ENCODE measurements at regions not wholly inside any gene's neighbourhood (a gene's known extent, or its start where the extent isn't known, plus 50 kb on each side); places are given as distances from the start of the nearest gene placed in this dataset.
"Not testable (repeated sequence)": the region's sequence is repeated elsewhere in the genome, so short reads cannot be mapped to it uniquely, and the experiment has no call there.

DNA sequence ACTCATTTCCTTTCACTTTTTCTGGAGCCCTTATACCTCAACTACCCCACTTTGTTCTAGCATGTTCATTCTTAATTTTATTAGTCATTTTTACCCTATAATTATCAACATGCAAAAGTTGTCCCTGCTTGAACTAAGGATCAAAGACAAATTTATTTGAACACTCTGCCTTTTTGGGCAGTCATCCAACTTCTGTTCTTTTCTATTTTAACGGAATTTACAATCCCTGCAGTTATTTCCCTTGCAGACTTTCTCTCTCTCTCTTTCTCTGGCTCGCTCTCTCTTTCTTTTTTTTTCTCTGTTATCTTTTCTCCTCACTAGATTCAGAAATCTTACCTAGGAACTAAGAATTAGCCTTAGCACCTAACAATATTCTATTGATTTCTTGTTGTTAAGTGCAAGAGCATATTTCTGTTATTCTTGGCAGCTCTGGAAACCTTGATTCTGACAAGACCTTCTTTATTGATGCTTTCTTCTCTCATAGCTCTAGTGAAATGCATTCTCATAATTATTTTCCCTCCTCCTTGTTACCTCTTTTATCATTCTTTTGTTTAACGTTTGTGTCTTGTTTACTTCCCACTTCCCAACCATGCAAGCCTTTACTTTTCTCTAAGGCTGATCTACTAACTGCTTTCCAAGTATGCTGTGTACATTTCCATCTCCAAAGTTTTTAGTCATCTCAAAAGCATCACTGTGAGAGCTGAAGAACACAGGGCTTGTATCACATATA lies 951.6 kb downstream of the DIPK2A start:
- DNase-seq (ENCODE audit: low spot score), result no peak

DNA sequence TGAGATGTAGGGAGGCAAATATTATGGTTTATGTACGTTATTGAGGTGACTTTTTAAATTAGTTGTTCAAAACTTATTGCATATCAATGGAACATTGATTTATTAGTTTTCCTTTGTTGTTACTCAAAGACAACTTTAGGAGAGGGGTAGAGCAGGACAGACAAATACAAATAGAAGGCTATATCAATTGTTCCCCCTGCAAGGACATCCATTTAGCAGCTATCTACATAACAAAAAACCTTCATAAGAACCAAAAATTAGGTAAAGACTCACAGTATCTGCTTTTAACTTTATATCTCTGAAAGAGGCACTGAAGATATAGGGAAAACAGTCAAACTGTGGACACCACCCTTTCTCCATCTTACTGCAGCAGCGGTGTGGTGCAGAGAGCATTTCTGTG lies 958.8 kb downstream of the DIPK2A start:
- DNase-seq (ENCODE audit: low spot score), result no peak

DNA sequence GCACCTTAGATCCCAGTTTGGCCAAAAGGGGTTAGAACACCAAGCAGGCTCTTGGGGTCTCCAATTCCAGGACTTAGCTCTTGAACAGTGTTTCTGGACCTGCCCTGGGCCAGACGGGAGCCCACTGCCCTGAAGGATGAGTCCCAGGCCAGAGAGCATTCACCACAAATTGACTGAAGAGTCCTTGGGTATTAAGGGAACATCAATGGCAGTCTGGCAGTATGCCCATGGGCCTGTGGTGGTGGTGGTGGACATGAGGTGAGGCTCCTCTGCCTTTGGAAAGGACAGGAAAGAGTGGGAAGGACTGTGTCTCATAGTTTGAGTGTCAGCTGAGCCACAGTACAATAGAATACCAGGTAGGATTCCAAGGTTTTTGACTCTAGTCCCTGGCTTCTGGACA lies 960.0 kb downstream of the DIPK2A start:
- no peak for DNase-seq (ENCODE audit: low spot score)

DNA sequence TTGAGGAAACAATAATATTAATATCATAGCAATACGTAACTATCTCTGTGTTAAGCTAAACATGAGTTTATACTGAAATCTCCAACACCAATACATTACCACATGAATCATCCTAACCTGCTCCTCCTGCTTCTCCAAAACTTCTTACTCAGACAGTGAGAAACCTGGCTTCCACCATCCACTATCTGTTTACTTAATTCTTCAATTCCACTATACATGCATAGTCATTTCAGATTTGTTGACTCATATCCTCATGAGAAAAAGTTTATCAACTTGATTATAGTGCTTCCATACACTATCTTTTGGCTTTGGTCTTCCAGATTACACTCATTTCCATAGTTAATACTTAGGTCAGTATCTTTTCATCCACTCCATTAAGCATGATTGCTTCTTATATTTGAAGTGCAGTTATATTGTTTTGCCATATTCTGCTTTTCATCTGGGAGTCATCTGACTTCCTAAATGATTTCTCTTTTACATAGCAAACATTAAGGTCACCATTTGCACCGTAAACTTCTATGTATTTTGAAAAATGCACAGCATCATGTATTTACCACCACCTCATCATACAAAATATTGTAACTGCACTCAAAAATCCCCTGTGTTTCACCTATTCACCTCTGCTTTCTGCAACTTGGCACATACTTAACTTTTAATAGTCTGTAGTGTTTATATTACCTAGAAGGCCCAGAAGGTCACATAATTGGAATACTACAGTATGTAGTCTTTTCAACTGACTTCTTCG lies 970.6 kb downstream of the DIPK2A start:
- no peak for DNase-seq (ENCODE audit: low spot score)

DNA sequence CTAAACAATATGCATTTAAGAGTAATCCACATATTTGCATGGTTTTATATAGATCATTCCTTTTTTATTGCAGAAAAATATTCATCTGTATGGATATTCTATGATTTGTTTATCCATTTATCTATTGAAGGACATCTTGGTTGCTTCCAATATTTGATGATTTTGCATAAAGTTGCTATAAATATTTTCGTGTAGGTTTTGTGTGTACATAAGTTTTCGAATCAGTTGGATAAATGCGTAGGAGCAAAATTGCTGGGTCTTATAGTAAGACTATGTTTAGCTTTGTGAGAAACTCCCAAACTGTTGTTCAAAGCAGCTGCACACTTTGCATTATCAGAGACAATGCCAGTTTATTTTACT lies 971.2 kb downstream of the DIPK2A start:
- no peak for DNase-seq (ENCODE audit: low spot score)

DNA sequence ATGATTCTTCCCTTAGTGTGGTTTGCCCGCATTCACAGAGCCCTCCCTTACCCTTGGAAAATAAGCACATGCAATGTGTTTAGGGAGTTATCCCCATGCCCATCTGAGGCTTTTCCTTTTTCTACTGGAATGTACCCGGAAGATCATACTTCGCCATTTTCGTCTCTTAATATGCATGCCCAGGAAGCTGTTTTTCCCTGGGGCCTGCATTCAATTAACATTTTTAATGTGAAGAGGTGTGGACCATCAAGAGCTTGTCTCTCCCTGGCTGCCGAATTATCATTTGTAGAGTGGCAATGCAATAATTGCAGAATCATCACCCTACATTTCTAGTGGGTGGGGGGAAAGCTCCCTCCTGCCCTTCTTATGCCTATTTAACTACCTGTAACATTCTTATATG lies 976.3 kb downstream of the DIPK2A start:
- no peak for DNase-seq (ENCODE audit: low spot score)

DNA sequence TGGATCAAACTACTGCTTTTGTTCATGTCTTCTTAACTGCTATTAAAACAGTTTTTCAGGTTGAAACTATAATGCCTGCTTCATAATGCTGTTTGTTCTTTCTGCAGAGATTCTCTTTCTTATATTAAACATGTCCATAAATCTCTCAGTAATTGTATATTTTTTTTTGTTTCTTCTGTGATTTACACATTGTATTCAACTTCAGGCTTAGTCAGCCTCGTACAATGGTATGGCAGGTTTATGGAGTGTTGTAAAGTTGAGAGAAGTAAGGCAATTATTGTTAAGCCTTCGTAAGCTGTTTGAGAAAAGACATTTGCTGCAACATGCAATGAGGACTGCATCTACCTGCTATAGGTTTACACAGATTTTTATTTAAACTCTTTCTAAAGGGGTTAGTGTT lies 977.1 kb downstream of the DIPK2A start:
- DNase-seq (ENCODE audit: low spot score), result no peak

DNA sequence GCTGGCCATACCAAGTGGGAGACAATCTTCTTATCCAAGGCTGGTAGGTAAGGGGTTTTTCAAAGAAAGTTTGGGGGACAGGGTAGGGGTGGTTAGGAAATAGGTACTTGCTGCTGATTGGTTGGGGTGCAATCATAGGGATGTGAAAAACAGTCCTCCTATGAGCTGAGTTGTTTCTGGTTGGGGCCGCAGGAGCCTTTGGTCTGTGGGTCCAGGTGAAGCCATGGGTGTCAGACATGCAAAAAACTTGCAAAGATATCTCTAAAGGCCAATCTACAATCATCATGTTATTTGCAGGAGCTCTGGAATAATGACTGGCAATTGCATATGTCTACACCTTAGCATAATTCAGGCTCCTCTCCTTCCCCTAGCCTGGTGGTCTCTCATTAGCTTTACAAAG lies 982.3 kb downstream of the DIPK2A start:
- DNase-seq (ENCODE audit: low spot score), result no peak

DNA sequence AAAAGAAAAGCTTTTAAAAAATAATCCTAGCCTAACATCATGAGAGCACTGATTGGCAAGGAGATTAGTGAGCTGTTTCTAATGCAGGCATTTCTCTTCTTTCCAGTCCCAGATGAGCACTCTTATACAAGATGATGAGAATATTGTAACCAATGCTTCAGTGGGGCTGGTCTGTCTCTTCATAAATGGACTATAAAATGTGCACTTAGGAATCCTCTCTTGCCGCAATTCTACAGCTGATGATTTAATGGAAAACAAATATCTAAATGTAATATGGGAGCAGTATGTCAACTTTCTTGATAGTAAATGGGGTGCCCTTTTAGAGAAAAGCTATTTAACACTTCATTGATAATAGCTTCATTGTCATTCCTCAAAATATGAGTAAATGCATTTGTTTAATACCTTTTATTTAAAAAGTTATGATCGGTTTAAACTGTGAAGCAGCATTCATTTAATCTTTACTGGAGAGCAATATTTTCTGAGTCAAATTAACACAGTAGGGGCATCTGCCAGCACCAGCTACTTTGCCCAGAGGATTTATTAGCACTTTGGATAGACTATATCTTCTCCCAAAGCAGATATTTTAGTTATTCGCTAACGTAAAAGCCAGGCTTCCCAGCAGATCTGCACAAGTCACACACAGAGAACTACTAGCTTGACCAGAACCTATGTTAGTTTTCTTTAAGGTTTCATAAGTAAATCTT lies 985.9 kb downstream of the DIPK2A start:
- no peak for DNase-seq (ENCODE audit: low spot score)

DNA sequence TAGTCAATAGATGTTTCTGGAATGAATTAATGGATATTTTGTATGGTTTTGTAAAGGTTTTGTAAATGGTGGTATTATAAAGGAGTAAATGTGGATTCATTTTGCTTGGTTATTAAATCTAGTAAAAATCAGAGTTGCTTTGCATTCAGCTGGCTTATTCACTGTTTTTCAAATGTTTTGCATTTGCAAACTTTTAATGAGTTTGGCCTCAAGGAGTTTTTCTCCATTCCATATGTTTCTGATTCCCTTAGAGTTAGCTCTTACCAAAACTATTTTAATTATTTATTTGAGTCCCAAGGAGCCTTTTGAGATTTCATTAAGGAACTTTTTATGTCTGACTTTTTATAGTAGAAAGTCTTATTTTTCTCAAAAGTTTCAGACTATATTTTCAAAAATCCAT lies 992.2 kb downstream of the DIPK2A start:
- DNase-seq (ENCODE audit: low spot score), result no peak

DNA sequence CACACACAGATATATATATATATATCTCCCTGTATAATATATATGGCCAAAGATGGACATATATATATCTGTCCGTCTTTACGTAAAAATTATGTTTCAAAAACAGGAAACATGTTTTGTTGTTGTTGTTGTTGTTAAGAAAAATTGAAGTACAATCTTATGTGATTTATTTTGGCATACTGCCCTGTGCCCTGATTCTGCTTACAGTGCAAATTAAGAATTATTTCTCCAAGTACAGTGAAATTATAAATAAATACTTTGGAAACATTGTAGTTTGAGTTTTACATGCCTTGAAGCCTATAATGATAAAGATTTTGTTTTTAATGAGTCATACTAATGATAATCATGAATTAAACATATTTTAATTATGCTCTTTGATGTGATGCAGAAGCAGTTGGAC lies 994.9 kb downstream of the DIPK2A start:
- no peak for DNase-seq (ENCODE audit: low spot score)

DNA sequence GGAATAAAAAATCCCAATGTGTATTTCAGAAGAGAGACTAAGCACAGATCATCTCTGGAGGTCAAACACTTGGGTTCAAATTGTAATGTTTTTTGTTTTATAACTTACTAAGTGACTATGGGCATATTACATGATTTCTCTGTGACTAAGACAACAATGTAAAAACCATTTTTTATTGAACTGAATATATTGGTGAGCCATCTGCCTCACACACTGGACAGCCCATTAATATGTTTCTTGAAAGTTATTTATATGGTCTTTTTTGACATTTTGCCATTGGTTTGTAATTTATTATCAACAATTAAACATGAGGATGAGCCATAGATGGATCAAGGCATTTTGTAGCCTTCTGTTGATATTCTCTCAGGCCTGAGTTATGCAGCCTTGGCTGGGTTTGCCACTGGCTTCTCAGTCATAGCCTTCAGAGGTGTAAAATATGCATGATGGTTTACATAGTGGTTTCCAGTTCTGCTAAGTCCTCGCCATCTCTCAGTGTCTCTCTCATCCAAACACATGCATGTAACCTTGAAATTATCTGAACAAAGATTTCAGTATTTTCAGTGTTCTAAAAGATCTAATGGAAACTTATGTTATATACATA lies 997.2 kb downstream of the DIPK2A start:
- no peak for DNase-seq (ENCODE audit: low spot score)

DNA sequence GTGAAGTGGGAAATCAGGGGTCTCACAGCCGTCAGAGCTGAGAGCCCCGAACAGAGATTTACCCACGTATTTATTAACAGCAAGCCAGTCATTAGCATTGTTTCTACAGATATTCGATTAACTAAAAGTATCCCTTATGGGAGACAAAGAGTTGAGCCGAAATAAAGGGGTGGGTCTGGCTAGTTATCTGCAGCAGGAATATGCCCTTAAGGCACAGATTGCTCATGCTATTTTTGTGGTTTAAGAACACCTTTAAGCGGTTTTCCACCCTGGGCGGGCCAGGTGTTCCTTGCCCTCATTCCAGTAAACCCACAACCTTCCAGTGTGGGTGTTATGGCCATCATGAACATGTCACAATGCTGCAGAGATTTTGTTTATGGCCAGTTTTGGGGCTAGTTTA lies 1012.9 kb downstream of the DIPK2A start:
- not testable (repeated sequence) for DNase-seq (ENCODE audit: low spot score)

DNA sequence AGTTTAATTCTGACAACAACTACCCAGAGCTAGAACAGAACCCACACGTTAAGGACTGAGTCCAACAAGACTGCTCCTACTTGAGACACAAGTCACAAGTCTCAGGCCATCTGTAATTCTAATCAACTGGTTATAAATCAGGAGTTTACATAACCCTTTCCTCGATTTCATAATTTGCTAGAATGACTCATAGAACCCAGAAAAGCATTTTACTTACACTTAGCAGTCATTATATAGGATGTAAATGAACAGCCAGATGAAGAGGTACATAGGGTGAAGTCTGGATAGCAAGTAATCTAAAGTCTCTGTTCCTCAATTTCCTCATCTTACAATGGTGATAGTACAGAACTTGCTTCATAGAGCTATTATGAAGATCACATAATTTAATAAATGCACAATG lies 1018.2 kb downstream of the DIPK2A start:
- DNase-seq (ENCODE audit: low spot score), result no peak

DNA sequence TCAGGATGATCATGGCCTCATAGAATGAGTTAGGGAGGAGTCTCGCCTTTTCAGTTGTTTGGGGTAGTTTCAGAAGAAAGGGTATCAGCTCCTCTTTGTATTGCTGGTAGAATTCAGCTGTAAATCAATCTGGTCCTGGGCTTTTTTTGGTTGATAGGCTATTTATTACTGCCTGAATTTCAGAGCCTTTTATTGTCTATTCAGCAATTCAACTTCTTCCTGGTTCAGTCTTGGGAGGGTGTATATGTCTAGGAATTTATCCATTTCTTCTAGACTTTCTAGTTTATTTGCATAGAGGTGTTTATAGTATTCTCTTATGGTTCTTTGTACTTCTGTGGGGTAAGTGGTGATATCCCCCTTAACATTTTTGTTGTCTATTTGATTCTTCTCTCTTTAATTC lies 1024.2 kb downstream of the DIPK2A start:
- DNase-seq (ENCODE audit: low spot score), result no peak

DNA sequence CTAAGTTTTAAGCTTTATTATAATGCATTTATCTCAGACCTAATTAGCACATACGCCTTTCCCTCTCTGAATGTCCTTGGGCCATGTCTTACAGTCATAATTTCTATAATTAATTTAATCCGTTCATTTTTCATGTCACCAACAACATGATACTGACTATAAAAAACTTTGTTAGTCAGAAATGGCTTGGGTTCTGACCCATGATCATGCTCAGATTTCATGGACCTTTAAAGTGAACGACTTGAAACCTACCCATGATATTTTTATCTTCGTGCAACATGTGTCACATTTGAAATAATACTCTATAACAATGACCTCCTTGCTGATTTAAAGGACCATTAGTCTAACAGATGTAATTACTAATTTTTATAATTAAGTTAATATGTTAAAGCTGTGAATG lies 1033.8 kb downstream of the DIPK2A start:
- DNase-seq (ENCODE audit: low spot score), result no peak

DNA sequence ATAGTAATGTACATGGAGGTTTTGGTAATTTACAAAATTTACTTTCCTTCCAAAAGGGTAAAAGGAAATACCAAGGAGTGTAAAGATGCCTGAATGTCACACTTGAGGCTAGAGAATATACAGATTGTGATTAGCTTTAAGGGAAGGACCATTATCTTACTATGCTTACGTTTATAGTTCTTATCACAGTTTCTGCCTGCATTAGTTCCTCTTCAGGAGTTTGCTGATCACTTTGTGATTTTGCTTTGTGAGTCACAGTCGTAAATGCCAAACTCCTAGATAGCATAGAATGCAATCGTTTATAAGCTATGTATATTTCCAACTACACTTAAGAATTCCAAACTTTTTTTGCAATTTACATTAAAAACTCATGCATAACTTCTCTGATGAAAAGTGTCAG lies 1034.6 kb downstream of the DIPK2A start:
- DNase-seq (ENCODE audit: low spot score), result no peak

DNA sequence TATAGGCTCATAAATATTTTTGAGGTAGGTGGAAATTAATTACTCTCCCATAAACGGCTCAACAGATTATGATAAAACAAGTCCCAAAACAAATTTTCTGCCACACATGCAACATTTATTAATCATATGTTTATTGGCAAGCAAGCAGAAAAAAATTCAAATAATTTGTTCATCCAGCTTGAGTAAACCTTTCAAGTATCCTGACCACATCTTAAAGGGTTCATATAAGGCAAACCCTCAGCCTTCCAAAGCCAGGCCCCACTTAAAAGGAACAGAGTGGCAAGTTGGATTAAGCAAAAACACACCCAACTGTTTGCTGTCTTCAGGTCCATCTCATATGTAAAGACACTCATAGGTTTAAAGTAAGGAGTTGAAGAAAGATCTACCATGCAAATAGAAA lies 1042.3 kb downstream of the DIPK2A start:
- DNase-seq (ENCODE audit: low spot score), result no peak

DNA sequence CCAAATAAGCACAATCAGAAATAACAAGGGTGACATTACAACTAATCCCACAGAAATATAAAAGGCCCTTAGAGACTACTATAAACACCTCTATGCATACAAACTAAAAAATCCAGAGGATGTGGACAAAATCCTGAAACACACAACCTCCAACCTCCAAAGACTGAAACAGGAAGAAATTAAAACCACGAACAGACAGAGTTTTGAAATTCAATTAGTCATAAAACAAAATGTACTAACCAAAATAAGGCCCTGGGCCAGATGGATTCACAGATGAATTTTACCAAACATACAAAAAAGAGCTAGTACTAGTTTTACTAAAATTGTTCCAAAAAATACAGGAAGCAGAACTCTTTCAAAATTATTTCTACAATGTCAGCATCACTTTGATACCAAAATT lies 1043.6 kb downstream of the DIPK2A start:
- DNase-seq (ENCODE audit: low spot score), result no peak

DNA sequence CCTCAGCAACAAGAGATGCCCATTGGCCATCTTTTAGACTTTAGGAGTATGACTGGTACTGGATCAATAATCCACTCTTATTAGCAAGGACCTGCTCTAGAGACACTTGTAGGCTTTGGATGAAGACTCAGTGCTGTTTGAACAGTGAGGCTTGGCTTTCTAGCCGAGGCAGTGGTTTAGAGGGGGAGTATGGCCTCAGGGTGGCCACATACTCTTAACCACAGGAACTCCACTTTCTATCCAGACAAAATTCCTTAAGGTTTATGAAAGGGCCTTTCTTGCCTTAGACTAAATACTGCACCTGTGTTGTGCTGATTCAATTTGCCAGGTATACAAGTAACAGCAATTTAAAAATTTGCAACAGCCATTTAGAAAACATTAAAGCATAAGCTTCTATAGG lies 1046.3 kb downstream of the DIPK2A start:
- no peak for DNase-seq (ENCODE audit: low spot score)

DNA sequence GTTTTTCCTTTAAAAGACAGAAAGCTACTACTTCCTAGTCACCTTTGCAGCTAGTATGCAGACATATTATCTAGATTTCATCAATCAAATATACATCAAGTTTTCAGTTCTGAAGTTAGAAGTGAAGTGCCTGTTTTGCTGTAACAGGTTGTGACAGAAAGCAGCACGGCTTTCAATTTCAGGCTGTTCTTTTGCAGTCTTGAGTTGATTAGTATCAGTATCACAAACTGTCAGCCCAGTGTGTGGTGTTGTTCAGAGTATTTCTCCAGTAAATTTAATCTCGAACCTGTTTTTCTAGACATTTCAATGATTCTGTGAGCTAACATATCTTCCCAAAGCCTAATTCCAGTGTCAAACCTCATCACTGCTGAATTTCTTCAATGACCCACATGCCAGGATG lies 1050.8 kb downstream of the DIPK2A start:
- DNase-seq (ENCODE audit: low spot score), result no peak

DNA sequence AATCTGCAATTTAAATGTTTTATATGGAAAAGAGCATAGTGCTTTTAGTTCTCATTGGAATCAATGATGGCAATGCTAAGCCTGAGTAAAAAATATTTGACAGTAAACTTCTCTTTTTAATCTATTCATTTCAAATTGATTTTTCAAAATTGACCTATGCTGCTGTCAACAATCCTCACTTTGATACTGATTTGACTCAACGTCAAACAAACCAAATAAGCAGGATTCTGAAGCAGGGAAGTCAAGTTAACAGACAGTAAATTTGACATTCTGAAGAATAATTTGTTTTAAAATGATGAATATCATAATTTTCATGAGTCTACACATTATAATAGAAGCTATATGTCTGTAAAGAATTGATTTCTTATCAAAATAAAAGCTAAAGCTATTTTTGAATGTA lies 1053.1 kb downstream of the DIPK2A start:
- DNase-seq (ENCODE audit: low spot score), result no peak

DNA sequence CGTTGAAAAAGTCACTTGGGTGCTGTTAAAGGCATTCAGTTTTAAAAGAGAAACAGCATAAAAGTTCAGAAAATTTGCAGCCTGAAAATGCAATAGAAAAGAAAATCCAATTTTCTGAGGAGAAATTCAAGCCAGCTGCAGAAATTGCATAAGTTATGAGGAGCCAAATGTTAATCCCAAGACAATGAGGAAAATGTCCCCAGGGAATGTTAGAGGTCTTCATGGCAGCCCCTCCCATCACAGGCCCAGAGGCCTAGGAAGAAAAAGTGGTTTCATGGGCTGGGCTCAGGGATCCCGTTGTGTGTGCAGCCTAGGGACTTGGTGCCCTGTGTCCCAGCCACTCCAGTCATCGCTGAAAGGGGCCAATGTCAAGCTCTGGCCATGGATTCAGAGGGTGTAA lies 1055.6 kb downstream of the DIPK2A start:
- not testable (repeated sequence) for DNase-seq (ENCODE audit: low spot score)

Data from COLO829 (cell line).